GM12892 (cell line): ENCODE measurements at regions not wholly inside any gene's neighbourhood (a gene's known extent, or its start where the extent isn't known, plus 50 kb on each side); places are given as distances from the start of the nearest gene placed in this dataset.

Experiments
- POLR2A ChIP-seq: IDR thresholded peaks from 2 replicates; pipeline ENCODE4 v1.6.1; 2011; ENCODE audit warnings: low read depth, low read length, control low read depth
- POLR2AphosphoS5 ChIP-seq: IDR thresholded peaks from 2 replicates; pipeline ENCODE4 v1.6.1; 2011; ENCODE audit warnings: low read depth, low read length, control low read depth

GRCh38 chr20:40241596-40242343 lies 447.3 kb downstream of the MAFB start:
- TF ChIP-seq POLR2A, result no peak
- no peak for TF ChIP-seq POLR2AphosphoS5
